ENCODE measurements at regions not wholly inside any gene's neighbourhood (a gene's known extent, or its start where the extent isn't known, plus 50 kb on each side); places are given as distances from the start of the nearest gene placed in this dataset.

GRCh38 chr2:59354498-59354897, 1113.4 kb upstream of the FANCL start:
- no peak for ATAC-seq (ENCODE audit: insufficient read depth, low read depth)
- TF ChIP-seq CTCF (IDR thresholded peaks at IDR 0.05; ENCODE audit: borderline replicate concordance, extremely low read depth, low read length, poor library complexity, severe bottlenecking) = no peak
- no peak for TF ChIP-seq EZH2 (IDR thresholded peaks at IDR 0.05; ENCODE audit: borderline replicate concordance, low read depth, low read length, severe bottlenecking)

GRCh38 chr2:59353306-59353921, 1112.3 kb upstream of the FANCL start:
- DNase-seq = no peak
- H2AFZ ChIP-seq (ENCODE audit: low read depth, low read length) = no peak overlapping the region
- no peak for TF ChIP-seq CTCF (IDR thresholded peaks at IDR 0.05; ENCODE audit: borderline replicate concordance, extremely low read depth, low read length, poor library complexity, severe bottlenecking)
- TF ChIP-seq EZH2 (IDR thresholded peaks at IDR 0.05; ENCODE audit: borderline replicate concordance, low read depth, low read length, severe bottlenecking) = no peak
- H4K20me1 ChIP-seq (ENCODE audit: insufficient read depth, low read length) = no peaks in the 10 kb centered on the region
- no peaks in the 10 kb centered on the region for H3K36me3 ChIP-seq (ENCODE audit: insufficient read depth, low read length)
- H3K9ac ChIP-seq (ENCODE audit: low read depth, low read length) = no peak overlapping the region
- no peaks in the 10 kb centered on the region for H3K27me3 ChIP-seq (ENCODE audit: insufficient read depth, low read length, poor library complexity)
- no peaks in the 10 kb centered on the region for H3K9me3 ChIP-seq (ENCODE audit: insufficient read depth, low read length, severe bottlenecking)
- no peaks in the 10 kb centered on the region for H3K79me2 ChIP-seq (ENCODE audit: insufficient read depth, low read length)
- peaks cover 8% of the 10 kb centered on the region; the same call in 1 of the 2 replicates for H3K4me1 ChIP-seq (ENCODE audit: insufficient read depth, low read length)
- no peak overlapping the region for H3K4me3 ChIP-seq (ENCODE audit: low read depth in 1 of 2, low read length in 2 of 2)
- ATAC-seq (ENCODE audit: insufficient read depth, low read depth) = no peak
- no peak overlapping the region for H3K27ac ChIP-seq (ENCODE audit: low read length)
- H3K4me2 ChIP-seq (ENCODE audit: insufficient read depth, low read length) = no peak overlapping the region

More at GRCh38 chr2:59354498-59354897, 1113.4 kb upstream of the FANCL start:
- Histone ChIP-seq H3K4me1 (ENCODE audit: insufficient read depth, low read length) (peaks cover 19% of the 10 kb centered on the region), H3K9ac (ENCODE audit: low read depth, low read length) (no peak overlapping the region), H3K27me3 (ENCODE audit: insufficient read depth, low read length, poor library complexity) (no peaks in the 10 kb centered on the region), H4K20me1 (ENCODE audit: insufficient read depth, low read length) (no peaks in the 10 kb centered on the region), H2AFZ (ENCODE audit: low read depth, low read length) (no peak overlapping the region), H3K9me3 (ENCODE audit: insufficient read depth, low read length, severe bottlenecking) (peaks cover under 1% of the 10 kb centered on the region), H3K4me2 (ENCODE audit: insufficient read depth, low read length) (no peak overlapping the region), H3K79me2 (ENCODE audit: insufficient read depth, low read length) (no peaks in the 10 kb centered on the region), H3K4me3 (ENCODE audit: low read depth in 1 of 2, low read length in 2 of 2) (no peak overlapping the region), H3K36me3 (ENCODE audit: insufficient read depth, low read length) (no peaks in the 10 kb centered on the region), H3K27ac (ENCODE audit: low read length) (no peak overlapping the region)
- no peak for DNase-seq

- ATAC-seq (ENCODE audit: insufficient read depth, low read depth) (no peak), DNase-seq (no peak)
- Histone ChIP-seq H3K79me2 (ENCODE audit: insufficient read depth, low read length) (no peaks in the 10 kb centered on the region), H2AFZ (ENCODE audit: low read depth, low read length) (no peak overlapping the region), H3K4me3 (ENCODE audit: low read depth in 1 of 2, low read length in 2 of 2) (no peak overlapping the region), H3K27me3 (ENCODE audit: insufficient read depth, low read length, poor library complexity) (no peaks in the 10 kb centered on the region), H4K20me1 (ENCODE audit: insufficient read depth, low read length) (no peaks in the 10 kb centered on the region), H3K4me2 (ENCODE audit: insufficient read depth, low read length) (no peak overlapping the region), H3K4me1 (ENCODE audit: insufficient read depth, low read length) (peaks cover 12% of the 10 kb centered on the region), H3K27ac (ENCODE audit: low read length) (no peak overlapping the region), H3K36me3 (ENCODE audit: insufficient read depth, low read length) (no peaks in the 10 kb centered on the region), H3K9ac (ENCODE audit: low read depth, low read length) (no peak overlapping the region), H3K9me3 (ENCODE audit: insufficient read depth, low read length, severe bottlenecking) (no peaks in the 10 kb centered on the region)
- TF ChIP-seq CTCF (IDR thresholded peaks at IDR 0.05; ENCODE audit: borderline replicate concordance, extremely low read depth, low read length, poor library complexity, severe bottlenecking) (no peak), EZH2 (IDR thresholded peaks at IDR 0.05; ENCODE audit: borderline replicate concordance, low read depth, low read length, severe bottlenecking) (no peak)
These were observed 1101.0 kb upstream of the FANCL start for GRCh38 chr2:59342166-59342565.
